GM12878 (cell line): ENCODE measurements at regions not wholly inside any gene's neighbourhood (a gene's known extent, or its start where the extent isn't known, plus 50 kb on each side); places are given as distances from the start of the nearest gene placed in this dataset.

ENCODE experiments used
- ATAC-seq: fragments of 200-7000 bp; cut with Tn5 transposase; 3 replicates; pipeline ENCODE4 v1.9.1; 2020; ENCODE audit warnings: mild to moderate bottlenecking, moderate library complexity
- BruUV-seq: library from RNA; stranded (reverse); fragments of 400-500 nt; replicated peaks from 2 replicates; lab custom pipeline; 2021; lab: Mats Ljungman, UMichigan
- CTCF ChIA-PET: fragments of 300-600 bp; sonication (Branson Sonifier 250); formaldehyde crosslinking; extraction: SDS; loops from one replicate; lab custom pipeline; 2021; ENCODE audit warnings: inconsistent platforms; lab: Yijun Ruan, JAX
- POLR2A ChIA-PET: fragments of 350-600 bp; formaldehyde crosslinking; extraction: SDS; loops from one replicate; lab custom pipeline; 2021; ENCODE audit warnings: inconsistent platforms; lab: Charles Lee
- RAD21 ChIA-PET: fragments of 300-600 bp; sonication (Branson Sonifier 250); formaldehyde crosslinking; loops from one replicate; lab custom pipeline; 2023; ENCODE audit warnings: antibody characterized with exemption; ENCODE audit not compliant: unreplicated experiment; lab: Charles Lee
- SMC1A ChIA-PET: fragments of 300-600 bp; sonication (Branson Sonifier 250); formaldehyde crosslinking; loops from one replicate; lab custom pipeline; 2023; ENCODE audit not compliant: unreplicated experiment, uncharacterized antibody; lab: Charles Lee
- DNase-seq: peaks from one replicate; pipeline ENCODE4 v3.0.0-alpha.2; 2011; ENCODE audit warnings: low read depth, low spot score
- FAIRE-seq: peaks from 3 replicates; lab custom pipeline; 2011; peaks lifted over from hg19 to GRCh38; lab: Jason Lieb, UNC
- H2AFZ ChIP-seq: 2 replicates; pipeline ENCODE4 v1.6.0; 2011; ENCODE audit warnings: low read depth, low read length, control low read depth; ENCODE audit not compliant: control insufficient read depth
- H3K27ac ChIP-seq: 2 replicates; pipeline ENCODE4 v1.5.1; 2011; ENCODE audit warnings: control low read depth; ENCODE audit not compliant: control insufficient read depth, insufficient read depth
- H3K27me3 ChIP-seq, 2 experiments: replicated peaks in 1 of 2; 2 replicates each; pipeline versions ENCODE4 v1.6.0 to v1.6.1; 2011; ENCODE audit warnings: low read length in 1 of 2; ENCODE audit not compliant: control insufficient read depth in 2 of 2, insufficient read depth in 2 of 2
- H3K36me3 ChIP-seq, 2 experiments: 2 replicates each; pipeline ENCODE4 v1.5.1; 2011; ENCODE audit warnings: low read length in 1 of 2; ENCODE audit not compliant: control insufficient read depth in 2 of 2, insufficient read depth in 2 of 2
- H3K4me1 ChIP-seq: 2 replicates; pipeline ENCODE4 v1.6.1; 2011; ENCODE audit warnings: mild to moderate bottlenecking, low read length, moderate library complexity, mixed read lengths; ENCODE audit not compliant: control insufficient read depth, insufficient read depth
- H3K4me2 ChIP-seq: 2 replicates; pipeline ENCODE4 v1.6.0; 2011; ENCODE audit warnings: control low read depth; ENCODE audit not compliant: control insufficient read depth, insufficient read depth
- H3K4me3 ChIP-seq: fragments of 200-600 bp; sonication (generic); 2 replicates; pipeline ENCODE4 v1.5.1; 2016
- H3K79me2 ChIP-seq: 2 replicates; pipeline ENCODE4 v1.6.0; 2011; ENCODE audit warnings: low read length; ENCODE audit not compliant: control insufficient read depth, insufficient read depth
- H3K9ac ChIP-seq: 2 replicates; pipeline ENCODE4 v1.8.0; 2011; ENCODE audit warnings: low read length, control low read depth, mixed read lengths; ENCODE audit not compliant: control insufficient read depth, insufficient read depth
- H3K9me3 ChIP-seq: replicated peaks from 3 replicates; pipeline ENCODE4 v1.5.1; 2011; ENCODE audit warnings: mild to moderate bottlenecking, low read length; ENCODE audit not compliant: control insufficient read depth, insufficient read depth
- H4K20me1 ChIP-seq: 2 replicates; pipeline ENCODE4 v1.6.0; 2011; ENCODE audit not compliant: control insufficient read depth, insufficient read depth
- BRCA1 ChIP-seq: IDR thresholded peaks from 2 replicates; pipeline ENCODE4 v1.6.1; 2011; ENCODE audit warnings: low read depth, low read length, improper control_type of control experiment
- CREM ChIP-seq: IDR thresholded peaks from 2 replicates; pipeline ENCODE4 v1.6.1; 2014; ENCODE audit warnings: antibody characterized with exemption, low read depth
- EGR1 ChIP-seq, 2 experiments: IDR thresholded peaks; 1 replicate in 1 of 2; 2 replicates in 1 of 2; pipeline ENCODE4 v1.6.1; 2011 to 2012; ENCODE audit warnings: low read depth in 2 of 2, low read length in 2 of 2, borderline replicate concordance in 1 of 2, mild to moderate bottlenecking in 1 of 2, moderate library complexity in 1 of 2
- EP300 ChIP-seq, 2 experiments: fragments of 150-350 bp in 1 of 2; IDR thresholded peaks; 2 replicates each; pipeline ENCODE4 v1.6.1; 2011 to 2012; ENCODE audit warnings: low read depth in 2 of 2, low read length in 2 of 2, borderline replicate concordance in 1 of 2, improper control_type of control experiment in 1 of 2, inconsistent platforms in 1 of 2; ENCODE audit not compliant: control insufficient read depth in 1 of 2
- FOXM1 ChIP-seq: IDR thresholded peaks from 2 replicates; pipeline ENCODE4 v1.6.1; 2012; ENCODE audit warnings: low read depth, mild to moderate bottlenecking, inconsistent platforms, low read length, moderate library complexity
- HDGF ChIP-seq: fragments of 450-650 bp; IDR thresholded peaks from 2 replicates; pipeline ENCODE4 v1.6.1; 2016; ENCODE audit warnings: antibody characterized with exemption
- MTA2 ChIP-seq: fragments of 450-650 bp; IDR thresholded peaks from 2 replicates; pipeline ENCODE4 v1.6.1; 2016; ENCODE audit warnings: low read depth, mild to moderate bottlenecking, moderate library complexity
- NFXL1 ChIP-seq: fragments of 450-650 bp; IDR thresholded peaks from 2 replicates; pipeline ENCODE4 v1.6.1; 2017; ENCODE audit warnings: antibody characterized with exemption, mild to moderate bottlenecking, borderline replicate concordance
- RAD21 ChIP-seq: IDR thresholded peaks from 2 replicates; pipeline ENCODE4 v1.6.1; 2011; ENCODE audit warnings: mild to moderate bottlenecking, low read depth, low read length, moderate library complexity; ENCODE audit not compliant: insufficient read depth
- RBBP5 ChIP-seq: fragments of 200-600 bp; sonication (generic); conservative IDR thresholded peaks from 2 replicates; pipeline ENCODE4 v1.6.1; 2016
- SMC3 ChIP-seq: IDR thresholded peaks from 2 replicates; pipeline ENCODE4 v1.6.1; 2011; ENCODE audit warnings: low read length, improper control_type of control experiment, borderline replicate concordance
- SREBF1 ChIP-seq: IDR thresholded peaks from 2 replicates; pipeline ENCODE4 v1.6.1; 2012; ENCODE audit warnings: mild to moderate bottlenecking, low read length
- ZNF622 ChIP-seq: fragments of 450-650 bp; IDR thresholded peaks from 2 replicates; pipeline ENCODE4 v1.6.1; 2017; ENCODE audit warnings: mild to moderate bottlenecking, inconsistent platforms
- WGBS: methylation state at CpG from one replicate; pipeline ENCODE4 v1.1.6; 2016; ENCODE audit warnings: low lambda C conversion rate; ENCODE audit not compliant: insufficient replicate concordance, insufficient coverage; ENCODE audit errors: missing lambda C conversion rate; 5-methylcytosine and 5-hydroxymethylcytosine counted together
- in situ Hi-C: fragments of 300-500 bp; cut with MboI; formaldehyde crosslinking; loops from 9 replicates; pipeline ENCODE4 v1.14.3; 2018; ENCODE audit warnings: mixed read lengths
- intact Hi-C: fragments of 100-400 bp; cut with micrococcal nuclease; formaldehyde crosslinking; loops from one replicate; pipeline ENCODE4 v1.14.2; 2022; ENCODE audit not compliant: unreplicated experiment
- TF ChIP-seq, protein P1 (sequence below): fragments of 450-650 bp; IDR thresholded peaks from 2 replicates; pipeline ENCODE4 v1.6.1; 2017; ENCODE audit warnings: mild to moderate bottlenecking, low read depth, inconsistent platforms; ENCODE audit not compliant: poor library complexity, severe bottlenecking
- TF ChIP-seq, protein P2 (sequence below): fragments of 450-650 bp; IDR thresholded peaks from 2 replicates; pipeline ENCODE4 v1.6.1; 2016; ENCODE audit warnings: mild to moderate bottlenecking
- TF ChIP-seq, protein P3 (sequence below): fragments of 150-350 bp; IDR thresholded peaks from 2 replicates; pipeline ENCODE4 v1.6.1; 2016; ENCODE audit warnings: low read depth, low read length

DNA sequence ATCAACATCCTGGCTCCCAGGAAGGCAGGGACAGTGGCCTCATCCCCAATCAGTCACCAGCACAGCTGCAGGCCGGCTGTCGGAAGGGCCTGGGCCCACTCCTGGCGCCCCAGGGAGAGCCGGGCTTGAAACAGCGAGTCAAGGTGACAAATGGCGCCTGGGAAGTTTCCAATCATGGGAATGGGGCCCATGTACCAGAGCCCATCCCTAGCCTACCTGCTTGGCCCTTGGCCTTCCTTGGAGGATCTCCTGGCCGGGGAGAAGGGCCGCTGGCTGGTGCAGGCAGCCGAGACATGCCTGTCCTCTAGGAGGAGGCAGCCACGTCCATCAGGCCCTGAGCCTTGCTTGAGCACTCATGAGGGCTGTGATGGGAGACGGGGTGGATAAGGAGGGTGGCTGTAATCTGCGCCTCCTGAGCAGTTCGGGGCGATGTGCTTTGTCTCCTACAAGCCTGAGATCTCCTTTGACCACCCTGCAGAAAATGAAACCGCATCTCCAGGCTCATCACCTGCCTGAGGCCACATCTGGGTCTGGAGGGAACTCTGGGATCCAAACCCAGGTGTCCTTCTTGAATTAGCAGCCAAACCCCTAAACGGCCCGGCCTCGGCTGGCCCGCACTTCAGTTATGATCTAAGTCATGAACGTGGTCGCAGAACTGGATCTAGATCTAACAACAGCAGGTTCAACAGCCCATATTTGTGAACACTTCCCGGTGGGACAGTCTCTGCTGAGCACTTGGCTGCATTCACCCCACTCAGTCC lies 862.0 kb downstream of the TBC1D22A start (continued):
- TF ChIP-seq, protein P1, sequence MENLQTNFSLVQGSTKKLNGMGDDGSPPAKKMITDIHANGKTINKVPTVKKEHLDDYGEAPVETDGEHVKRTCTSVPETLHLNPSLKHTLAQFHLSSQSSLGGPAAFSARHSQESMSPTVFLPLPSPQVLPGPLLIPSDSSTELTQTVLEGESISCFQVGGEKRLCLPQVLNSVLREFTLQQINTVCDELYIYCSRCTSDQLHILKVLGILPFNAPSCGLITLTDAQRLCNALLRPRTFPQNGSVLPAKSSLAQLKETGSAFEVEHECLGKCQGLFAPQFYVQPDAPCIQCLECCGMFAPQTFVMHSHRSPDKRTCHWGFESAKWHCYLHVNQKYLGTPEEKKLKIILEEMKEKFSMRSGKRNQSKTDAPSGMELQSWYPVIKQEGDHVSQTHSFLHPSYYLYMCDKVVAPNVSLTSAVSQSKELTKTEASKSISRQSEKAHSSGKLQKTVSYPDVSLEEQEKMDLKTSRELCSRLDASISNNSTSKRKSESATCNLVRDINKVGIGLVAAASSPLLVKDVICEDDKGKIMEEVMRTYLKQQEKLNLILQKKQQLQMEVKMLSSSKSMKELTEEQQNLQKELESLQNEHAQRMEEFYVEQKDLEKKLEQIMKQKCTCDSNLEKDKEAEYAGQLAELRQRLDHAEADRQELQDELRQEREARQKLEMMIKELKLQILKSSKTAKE, result no peak
- TF ChIP-seq ZNF622 (no peak), MTA2 (no peak), EGR1 (IDR thresholded peaks at IDR 0.05; ENCODE audit: borderline replicate concordance in 1 of 2, low read depth in 2 of 2, low read length in 2 of 2) (no peak)
- TF ChIP-seq, all 136 proteins: peak for 0

DNA sequence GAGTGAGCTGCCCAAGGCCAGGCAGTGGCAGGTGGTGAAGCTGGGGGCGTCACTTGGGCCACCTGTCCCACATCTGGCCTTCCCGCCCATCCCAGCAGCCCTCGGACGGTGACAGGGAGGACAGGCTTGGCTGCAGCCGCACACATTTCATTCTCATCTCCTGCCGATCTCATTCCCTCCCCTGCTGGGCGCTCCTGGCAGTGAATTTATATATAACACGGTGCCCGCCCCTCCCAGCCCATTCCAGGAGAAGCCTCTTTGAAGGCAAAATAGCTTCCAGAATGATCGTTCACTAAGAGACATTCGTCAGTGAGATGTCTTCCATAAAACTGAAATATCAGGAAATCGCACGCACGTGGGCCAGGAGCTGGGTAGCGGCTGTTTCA lies 861.3 kb downstream of the TBC1D22A start:
- in situ Hi-C loops, result no loop called here
- CTCF ChIA-PET, result no interaction called here
- TF ChIP-seq BRCA1, result no peak
- no peak for TF ChIP-seq HDGF
- TF ChIP-seq RBBP5, result no peak
- no peak for TF ChIP-seq EP300 (IDR thresholded peaks at IDR 0.05; ENCODE audit: borderline replicate concordance in 1 of 2, control insufficient read depth in 1 of 2, low read depth in 2 of 2, low read length in 2 of 2)
- no peak for TF ChIP-seq SREBF1
- no peak for TF ChIP-seq FOXM1
- no peak for TF ChIP-seq RAD21
- no peak for TF ChIP-seq NFXL1
- TF ChIP-seq, protein P2, sequence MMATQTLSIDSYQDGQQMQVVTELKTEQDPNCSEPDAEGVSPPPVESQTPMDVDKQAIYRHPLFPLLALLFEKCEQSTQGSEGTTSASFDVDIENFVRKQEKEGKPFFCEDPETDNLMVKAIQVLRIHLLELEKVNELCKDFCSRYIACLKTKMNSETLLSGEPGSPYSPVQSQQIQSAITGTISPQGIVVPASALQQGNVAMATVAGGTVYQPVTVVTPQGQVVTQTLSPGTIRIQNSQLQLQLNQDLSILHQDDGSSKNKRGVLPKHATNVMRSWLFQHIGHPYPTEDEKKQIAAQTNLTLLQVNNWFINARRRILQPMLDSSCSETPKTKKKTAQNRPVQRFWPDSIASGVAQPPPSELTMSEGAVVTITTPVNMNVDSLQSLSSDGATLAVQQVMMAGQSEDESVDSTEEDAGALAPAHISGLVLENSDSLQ, result no peak
- no peak for TF ChIP-seq CREM
- TF ChIP-seq, protein P3, sequence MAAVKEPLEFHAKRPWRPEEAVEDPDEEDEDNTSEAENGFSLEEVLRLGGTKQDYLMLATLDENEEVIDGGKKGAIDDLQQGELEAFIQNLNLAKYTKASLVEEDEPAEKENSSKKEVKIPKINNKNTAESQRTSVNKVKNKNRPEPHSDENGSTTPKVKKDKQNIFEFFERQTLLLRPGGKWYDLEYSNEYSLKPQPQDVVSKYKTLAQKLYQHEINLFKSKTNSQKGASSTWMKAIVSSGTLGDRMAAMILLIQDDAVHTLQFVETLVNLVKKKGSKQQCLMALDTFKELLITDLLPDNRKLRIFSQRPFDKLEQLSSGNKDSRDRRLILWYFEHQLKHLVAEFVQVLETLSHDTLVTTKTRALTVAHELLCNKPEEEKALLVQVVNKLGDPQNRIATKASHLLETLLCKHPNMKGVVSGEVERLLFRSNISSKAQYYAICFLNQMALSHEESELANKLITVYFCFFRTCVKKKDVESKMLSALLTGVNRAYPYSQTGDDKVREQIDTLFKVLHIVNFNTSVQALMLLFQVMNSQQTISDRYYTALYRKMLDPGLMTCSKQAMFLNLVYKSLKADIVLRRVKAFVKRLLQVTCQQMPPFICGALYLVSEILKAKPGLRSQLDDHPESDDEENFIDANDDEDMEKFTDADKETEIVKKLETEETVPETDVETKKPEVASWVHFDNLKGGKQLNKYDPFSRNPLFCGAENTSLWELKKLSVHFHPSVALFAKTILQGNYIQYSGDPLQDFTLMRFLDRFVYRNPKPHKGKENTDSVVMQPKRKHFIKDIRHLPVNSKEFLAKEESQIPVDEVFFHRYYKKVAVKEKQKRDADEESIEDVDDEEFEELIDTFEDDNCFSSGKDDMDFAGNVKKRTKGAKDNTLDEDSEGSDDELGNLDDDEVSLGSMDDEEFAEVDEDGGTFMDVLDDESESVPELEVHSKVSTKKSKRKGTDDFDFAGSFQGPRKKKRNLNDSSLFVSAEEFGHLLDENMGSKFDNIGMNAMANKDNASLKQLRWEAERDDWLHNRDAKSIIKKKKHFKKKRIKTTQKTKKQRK, result no peak
- TF ChIP-seq SMC3, result no peak
- TF ChIP-seq, all 136 proteins: peak for 0
- Histone ChIP-seq H3K36me3 (no peaks in the 10 kb centered on the region), H3K27ac (no peak overlapping the region), H3K79me2 (no peaks in the 10 kb centered on the region), H3K27me3 (no peaks in the 10 kb centered on the region), H3K4me1 (no peaks in the 10 kb centered on the region), H3K9me3 (no peaks in the 10 kb centered on the region; the same call in 2 of the 3 replicates), H2AFZ (no peak overlapping the region), H3K9ac (no peak overlapping the region), H3K4me3 (no peak overlapping the region), H3K4me2 (no peak overlapping the region), H4K20me1 (no peaks in the 10 kb centered on the region)
- WGBS, result 44% methylated on average over 15 of the region's 15 CpGs
- DNase-seq, result no peak
- ChIA-PET POLR2A (no interaction called here), RAD21 (no interaction called here), SMC1A (no interaction called here)
- no TSS peak for BruUV-seq
- no peak for FAIRE-seq
- intact Hi-C loops, result no loop called here
- ATAC-seq, result no peak
